Muscle layer of duodenum (tissue), 2 donors: ENCODE measurements at regions not wholly inside any gene's neighbourhood (a gene's known extent, or its start where the extent isn't known, plus 50 kb on each side); places are given as distances from the start of the nearest gene placed in this dataset.

Source experiments
- H3K27ac ChIP-seq: one replicate; pipeline ENCODE4 v1.7.0; 2013; ENCODE audit warnings: mild to moderate bottlenecking, low read length
- H3K27me3 ChIP-seq: one replicate; pipeline ENCODE4 v1.7.0; 2013; ENCODE audit warnings: low read depth, mild to moderate bottlenecking, control low read depth, low read length
- H3K36me3 ChIP-seq, 2 donors: one replicate each; pipeline ENCODE4 v1.7.0; 2013; ENCODE audit warnings: low read length in 2 of 2, control low read depth in 1 of 2, mild to moderate bottlenecking in 1 of 2; ENCODE audit not compliant: insufficient read depth in 2 of 2, control insufficient read depth in 1 of 2
- H3K4me1 ChIP-seq, 2 donors: one replicate each; pipeline ENCODE4 v1.7.0; 2013; ENCODE audit warnings: low read length in 2 of 2, mild to moderate bottlenecking in 2 of 2, control low read depth in 1 of 2, moderate library complexity in 1 of 2; ENCODE audit not compliant: insufficient read depth in 2 of 2, control insufficient read depth in 1 of 2
- H3K4me3 ChIP-seq, 2 donors: one replicate each; pipeline ENCODE4 v1.7.0; 2013; ENCODE audit warnings: low read length in 2 of 2, low read depth in 1 of 2, mild to moderate bottlenecking in 1 of 2
- H3K9me3 ChIP-seq, 2 donors: one replicate each; pipeline ENCODE4 v1.7.0; 2013; ENCODE audit warnings: low read length in 2 of 2, control low read depth in 1 of 2, mild to moderate bottlenecking in 1 of 2; ENCODE audit not compliant: control insufficient read depth in 1 of 2
- donor health status: healthy.

DNA sequence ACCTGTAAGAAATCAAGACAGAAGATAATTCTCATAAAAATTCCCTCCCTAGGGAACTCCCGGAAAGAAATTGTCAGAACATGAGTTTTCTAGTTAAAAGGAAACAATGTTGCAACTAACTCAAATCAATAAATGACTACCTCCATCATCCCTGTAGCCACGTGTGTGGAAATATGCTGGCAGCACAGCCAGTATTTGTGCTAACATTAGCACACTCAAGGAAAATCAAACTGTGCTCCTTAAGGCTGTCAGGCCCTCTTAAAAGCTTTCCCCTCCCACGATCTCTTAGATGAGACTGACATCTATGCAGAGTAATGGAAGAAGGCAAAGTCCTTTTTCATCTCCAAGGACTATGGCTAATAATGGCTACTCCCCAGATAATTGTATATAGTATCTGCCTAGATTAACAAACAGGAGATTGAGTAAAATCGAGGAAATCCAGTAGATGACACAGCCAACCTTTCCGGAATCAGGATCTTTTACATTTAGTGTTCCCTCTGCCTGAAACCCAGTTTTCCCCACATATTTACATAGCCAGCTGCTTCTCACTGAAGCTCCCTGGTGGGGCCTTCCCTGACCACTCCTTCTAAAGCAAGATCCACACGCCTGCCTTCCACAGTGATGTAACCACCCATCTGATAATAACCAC, 50.9 kb upstream of the NR5A2 start:
- Histone ChIP-seq H3K36me3 (no peaks in the 10 kb centered on the region), H3K4me1 (no peaks in the 10 kb centered on the region), H3K4me3 (no peak overlapping the region), H3K27ac (no peak overlapping the region), H3K9me3 (no peaks in the 10 kb centered on the region), H3K27me3 (no peaks in the 10 kb centered on the region)
